ENCODE measurements at regions not wholly inside any gene's neighbourhood (a gene's known extent, or its start where the extent isn't known, plus 50 kb on each side); places are given as distances from the start of the nearest gene placed in this dataset.

DNA sequence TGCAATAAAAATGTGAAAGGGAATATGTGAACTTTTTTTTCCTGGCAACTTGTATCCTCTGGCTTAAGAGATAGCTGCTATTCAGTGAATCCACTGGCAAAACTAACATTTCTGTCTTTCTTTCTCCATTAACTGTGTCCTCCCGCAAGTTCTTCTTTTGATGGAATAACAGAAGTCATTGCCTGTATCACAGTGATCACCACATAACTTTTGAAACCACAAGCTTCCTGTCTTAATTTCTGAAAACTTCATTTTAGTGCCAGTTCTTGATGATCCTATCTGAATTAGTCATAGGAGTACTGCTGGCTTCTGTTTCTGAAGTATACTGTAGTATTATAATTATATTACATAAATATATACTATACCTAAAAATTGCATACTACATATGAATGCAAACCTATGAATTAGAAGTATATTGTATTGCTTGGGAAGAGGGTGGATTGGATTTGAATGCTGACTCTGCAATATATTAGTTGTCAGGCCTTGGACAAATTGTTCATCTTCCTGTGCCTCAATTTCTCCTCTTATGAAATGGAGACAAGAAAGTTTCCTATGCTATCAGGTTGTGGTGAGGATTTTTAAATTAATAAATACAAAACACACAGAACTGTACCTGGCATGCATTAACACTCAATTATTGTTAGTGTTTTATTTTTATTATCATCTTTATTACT lies 441.6 kb downstream of the CETN3 start:
- H3K9me3 ChIP-seq (replicated peaks): no peaks in the 10 kb centered on the region
- H3K36me3 ChIP-seq: no peaks in the 10 kb centered on the region
- peak in 1 of 2 experiments; percentile 24 for DNase-seq
- H3K4me1 ChIP-seq: peaks cover 18% of the 10 kb centered on the region
- no peaks in the 10 kb centered on the region for H3K27me3 ChIP-seq
- no peak overlapping the region for H3K4me3 ChIP-seq
- peak overlapping the region; percentile 43; the same call in 1 of the 2 replicates for H3K27ac ChIP-seq

- H3K9me3 ChIP-seq (replicated peaks): no peaks in the 10 kb centered on the region
- no peaks in the 10 kb centered on the region for H3K4me1 ChIP-seq
- DNase-seq: no peak
- no peak overlapping the region for H3K27ac ChIP-seq
- H3K36me3 ChIP-seq: no peaks in the 10 kb centered on the region
- no peak overlapping the region for H3K4me3 ChIP-seq
- no peaks in the 10 kb centered on the region for H3K27me3 ChIP-seq
Measured at GRCh38 chr5:89956838-89957237, 452.7 kb downstream of the CETN3 start.

GRCh38 chr5:89954916-89955315 lies 454.6 kb downstream of the CETN3 start:
- no peak overlapping the region for H3K4me3 ChIP-seq

GRCh38 chr5:89951876-89952275 lies 457.7 kb downstream of the CETN3 start:
- no peak for DNase-seq
- Histone ChIP-seq H3K27ac (no peak overlapping the region), H3K4me3 (no peak overlapping the region), H3K36me3 (no peaks in the 10 kb centered on the region), H3K9me3 (replicated peaks) (no peaks in the 10 kb centered on the region), H3K4me1 (no peaks in the 10 kb centered on the region), H3K27me3 (no peaks in the 10 kb centered on the region)

More at GRCh38 chr5:89954916-89955315, 454.6 kb downstream of the CETN3 start:
- Histone ChIP-seq H3K36me3 (no peaks in the 10 kb centered on the region), H3K4me1 (no peaks in the 10 kb centered on the region), H3K27me3 (no peaks in the 10 kb centered on the region), H3K27ac (no peak overlapping the region), H3K9me3 (replicated peaks) (no peaks in the 10 kb centered on the region)
- no peak for DNase-seq

DNA sequence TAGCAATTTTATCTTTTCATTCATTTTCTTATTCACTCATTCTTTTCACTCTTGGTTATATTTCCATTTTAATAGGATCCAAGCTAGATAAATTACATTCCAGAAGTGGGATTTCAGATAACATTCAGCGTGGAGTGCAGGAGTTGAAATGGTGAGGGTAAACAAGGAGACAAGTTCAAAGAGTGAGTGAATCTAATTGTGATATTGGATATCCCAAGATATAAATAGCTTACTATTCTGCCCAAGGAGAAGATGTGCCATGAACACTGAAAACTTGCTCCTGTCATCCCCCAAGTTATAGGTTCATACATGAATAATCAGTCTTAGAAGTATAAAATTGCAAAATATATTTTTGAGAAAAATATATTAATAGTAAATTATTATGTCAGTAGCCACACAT lies 459.3 kb downstream of the CETN3 start:
- no peak for DNase-seq

GRCh38 chr5:89948977-89949376 lies 460.6 kb downstream of the CETN3 start:
- H3K4me3 ChIP-seq: no peak overlapping the region
- no peaks in the 10 kb centered on the region for H3K27me3 ChIP-seq
- no peaks in the 10 kb centered on the region for H3K4me1 ChIP-seq
- no peak for DNase-seq
- no peaks in the 10 kb centered on the region for H3K36me3 ChIP-seq
- H3K9me3 ChIP-seq (replicated peaks): no peaks in the 10 kb centered on the region
- H3K27ac ChIP-seq: no peak overlapping the region

More for the DNA sequence above, 459.3 kb downstream of the CETN3 start:
- Histone ChIP-seq H3K36me3 (no peaks in the 10 kb centered on the region), H3K4me3 (no peak overlapping the region), H3K27ac (no peak overlapping the region), H3K27me3 (no peaks in the 10 kb centered on the region), H3K4me1 (no peaks in the 10 kb centered on the region), H3K9me3 (replicated peaks) (no peaks in the 10 kb centered on the region)

DNA sequence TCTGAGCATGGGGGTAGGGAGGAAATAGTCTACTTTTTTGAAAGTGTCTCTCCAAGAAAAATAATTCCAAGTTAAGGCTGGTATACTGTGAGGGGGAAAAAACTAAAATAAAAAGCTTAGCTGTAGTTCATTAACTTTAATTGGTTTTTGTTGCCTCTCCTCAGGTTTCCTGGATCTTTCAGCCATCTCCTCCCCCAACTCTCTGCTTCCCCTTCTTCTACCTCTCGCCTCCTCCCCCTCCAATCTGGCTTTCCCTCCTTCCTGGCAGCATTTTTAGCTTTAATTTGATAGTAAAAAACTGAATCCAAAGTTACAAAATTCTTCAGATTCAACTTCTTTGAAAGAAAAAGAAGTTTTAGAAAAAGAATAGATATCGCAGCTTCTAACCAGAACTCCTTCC lies 462.6 kb downstream of the CETN3 start:
- H3K36me3 ChIP-seq: no peaks in the 10 kb centered on the region
- no peaks in the 10 kb centered on the region for H3K4me1 ChIP-seq
- H3K9me3 ChIP-seq (replicated peaks): no peaks in the 10 kb centered on the region
- no peak for DNase-seq
- no peak overlapping the region for H3K4me3 ChIP-seq
- no peaks in the 10 kb centered on the region for H3K27me3 ChIP-seq
- H3K27ac ChIP-seq: no peak overlapping the region

- Histone ChIP-seq H3K27ac (no peak overlapping the region), H3K4me1 (no peaks in the 10 kb centered on the region), H3K36me3 (no peaks in the 10 kb centered on the region), H3K9me3 (replicated peaks) (no peaks in the 10 kb centered on the region), H3K4me3 (no peak overlapping the region), H3K27me3 (no peaks in the 10 kb centered on the region)
- no peak for DNase-seq
Measured at GRCh38 chr5:89946508-89946907, 463.0 kb downstream of the CETN3 start.

- Histone ChIP-seq H3K27me3 (no peaks in the 10 kb centered on the region), H3K4me3 (no peak overlapping the region), H3K36me3 (no peaks in the 10 kb centered on the region), H3K27ac (no peak overlapping the region), H3K4me1 (no peaks in the 10 kb centered on the region), H3K9me3 (replicated peaks) (no peaks in the 10 kb centered on the region)
- no peak for DNase-seq
Measured at GRCh38 chr5:89942171-89942570, 467.4 kb downstream of the CETN3 start.

DNA sequence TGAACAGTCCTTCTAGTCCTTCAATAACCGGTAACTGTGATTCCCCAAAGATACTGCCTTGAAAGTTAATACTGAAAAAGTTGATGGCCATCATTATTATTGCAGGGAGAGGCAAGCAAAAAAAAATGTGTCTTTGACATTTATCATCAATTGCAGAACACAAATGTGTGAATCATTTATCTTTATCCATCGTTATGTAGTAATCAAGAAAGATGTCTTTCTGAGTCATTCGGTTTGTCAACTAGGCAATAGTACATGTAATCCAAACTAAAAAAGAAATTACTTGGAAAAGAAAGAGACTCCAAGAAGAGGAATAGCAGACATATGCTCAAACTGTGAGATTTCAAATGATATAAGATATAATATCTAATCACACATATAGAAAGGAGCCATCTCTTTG lies 473.0 kb downstream of the CETN3 start:
- no peaks in the 10 kb centered on the region for H3K36me3 ChIP-seq
- no peak for DNase-seq
- no peaks in the 10 kb centered on the region for H3K27me3 ChIP-seq
- H3K4me3 ChIP-seq: no peak overlapping the region
- no peaks in the 10 kb centered on the region for H3K4me1 ChIP-seq
- no peak overlapping the region for H3K27ac ChIP-seq
- H3K9me3 ChIP-seq (replicated peaks): no peaks in the 10 kb centered on the region

- DNase-seq: no peak
- no peak overlapping the region for H3K27ac ChIP-seq
- no peaks in the 10 kb centered on the region for H3K36me3 ChIP-seq
- H3K4me3 ChIP-seq: no peak overlapping the region
- no peaks in the 10 kb centered on the region for H3K9me3 ChIP-seq (replicated peaks)
- no peaks in the 10 kb centered on the region for H3K27me3 ChIP-seq
- peaks cover 11% of the 10 kb centered on the region for H3K4me1 ChIP-seq
Measured at GRCh38 chr5:89934069-89934468, 475.5 kb downstream of the CETN3 start.

DNA sequence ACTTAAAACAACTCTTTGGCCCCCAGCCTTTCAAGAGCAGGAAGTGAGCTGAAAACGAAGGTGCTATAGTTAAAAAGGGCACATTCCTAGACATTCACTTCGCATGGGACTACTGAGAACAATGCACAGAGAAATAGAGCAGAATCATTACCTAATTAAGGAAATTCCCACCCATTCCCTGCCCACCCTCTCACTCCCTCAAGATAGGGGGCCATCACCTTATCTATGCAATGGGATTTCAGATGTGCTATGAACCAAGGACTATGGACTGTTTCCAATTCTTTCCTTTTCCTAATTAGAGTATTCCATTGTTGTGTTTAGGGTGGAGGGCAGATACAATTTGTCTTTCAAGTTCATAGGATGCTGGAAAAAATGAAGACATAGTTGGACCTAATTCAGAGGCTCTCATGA lies 476.8 kb downstream of the CETN3 start:
- Histone ChIP-seq H3K4me1 (peaks cover 11% of the 10 kb centered on the region), H3K36me3 (no peaks in the 10 kb centered on the region), H3K27ac (no peak overlapping the region), H3K27me3 (no peaks in the 10 kb centered on the region), H3K4me3 (no peak overlapping the region), H3K9me3 (replicated peaks) (no peaks in the 10 kb centered on the region)
- DNase-seq: no peak

DNA sequence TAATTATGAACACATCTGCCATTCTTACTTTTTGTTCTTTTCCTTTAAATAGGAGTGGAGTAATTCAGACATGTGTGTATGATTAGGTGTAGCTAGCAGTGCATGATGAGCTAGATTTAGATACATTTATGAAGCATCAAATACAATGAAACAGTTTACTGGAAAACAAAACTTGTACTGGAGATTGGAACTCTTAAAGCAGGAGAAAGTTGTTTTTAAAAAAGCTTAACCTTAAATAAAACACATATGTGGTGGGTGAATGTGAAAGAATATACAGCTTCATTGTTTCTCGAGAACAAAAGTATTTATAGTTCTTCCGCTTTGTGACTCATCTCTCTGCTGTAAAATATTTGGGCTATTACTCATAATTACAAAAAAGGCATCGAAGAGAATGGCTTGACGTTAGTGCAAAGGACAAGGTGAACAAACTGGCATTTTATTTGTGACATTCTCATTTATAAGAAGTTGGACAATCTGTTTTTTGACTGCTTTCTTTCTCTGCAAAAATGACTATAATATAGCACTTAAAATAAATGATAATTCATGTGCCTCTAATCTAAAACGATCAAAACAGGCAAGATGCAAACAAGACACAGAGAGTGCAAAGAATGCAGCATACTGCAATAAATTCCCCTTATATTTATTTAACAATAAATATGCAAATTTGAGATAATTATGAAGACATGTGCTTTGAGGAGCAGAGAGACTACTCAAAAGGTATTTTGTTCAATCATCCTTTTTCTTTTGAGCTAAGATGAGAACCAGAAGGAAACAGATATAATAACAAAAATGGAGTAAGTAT lies 478.8 kb downstream of the CETN3 start:
- Histone ChIP-seq H3K27me3 (no peaks in the 10 kb centered on the region), H3K36me3 (no peaks in the 10 kb centered on the region), H3K9me3 (replicated peaks) (no peaks in the 10 kb centered on the region), H3K4me3 (no peak overlapping the region), H3K27ac (peak overlapping the region; percentile 73), H3K4me1 (peaks cover 11% of the 10 kb centered on the region)
- peak in 1 of 2 experiments; percentile 47 for DNase-seq

- Histone ChIP-seq H3K27ac (no peak overlapping the region; the same call in 1 of the 2 replicates), H3K4me1 (peaks cover 11% of the 10 kb centered on the region), H3K4me3 (no peak overlapping the region), H3K36me3 (no peaks in the 10 kb centered on the region), H3K9me3 (replicated peaks) (no peaks in the 10 kb centered on the region), H3K27me3 (no peaks in the 10 kb centered on the region)
- no peak for DNase-seq
Measured at GRCh38 chr5:89929834-89930233, 479.7 kb downstream of the CETN3 start.

DNA sequence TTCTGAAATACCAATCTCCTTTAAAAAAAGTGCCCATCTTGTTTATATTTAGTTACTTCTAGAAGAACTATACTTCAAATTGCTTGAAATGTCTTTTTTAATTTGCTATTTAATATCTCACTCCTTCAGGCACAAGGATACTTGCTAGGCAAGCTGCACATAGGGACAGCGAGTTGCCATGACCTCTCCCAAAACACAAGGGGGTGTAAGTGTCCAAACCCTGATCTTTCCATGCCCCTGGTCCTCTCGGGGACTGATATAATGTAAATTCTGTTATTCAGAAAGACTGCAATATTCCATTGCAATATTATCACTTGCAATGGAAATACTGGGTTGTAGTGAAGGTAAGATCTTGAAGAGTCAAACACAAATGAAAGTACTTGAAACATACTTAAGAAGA lies 480.4 kb downstream of the CETN3 start:
- no peaks in the 10 kb centered on the region for H3K9me3 ChIP-seq (replicated peaks)
- no peaks in the 10 kb centered on the region for H3K36me3 ChIP-seq
- H3K4me3 ChIP-seq: no peak overlapping the region
- H3K27me3 ChIP-seq: no peaks in the 10 kb centered on the region
- DNase-seq: peak; percentile 9 to 31
- peaks cover 11% of the 10 kb centered on the region for H3K4me1 ChIP-seq
- no peak overlapping the region for H3K27ac ChIP-seq
